Calu3 (cell line): ENCODE measurements at regions not wholly inside any gene's neighbourhood (a gene's known extent, or its start where the extent isn't known, plus 50 kb on each side); places are given as distances from the start of the nearest gene placed in this dataset.

Experiments used
- BruUV-seq: library from RNA; stranded (reverse); fragments of 400-500 nt; replicated peaks from 2 replicates; lab custom pipeline; 2021; lab: Mats Ljungman, UMichigan
- CTCF ChIA-PET: fragments of 300-600 bp; sonication (Branson Sonifier 250); formaldehyde crosslinking; loops from one replicate; lab custom pipeline; 2022; ENCODE audit warnings: antibody characterized with exemption; lab: Charles Lee
- DNase-seq: peaks from one replicate; pipeline ENCODE4 v3.0.0; 2022
- H3K27ac Mint-ChIP-seq: one replicate; pipeline ENCODE4 v1.8.0; 2022; ENCODE audit warnings: mixed read lengths; ENCODE audit not compliant: unreplicated experiment
- H3K27me3 Mint-ChIP-seq: one replicate; pipeline ENCODE4 v1.8.0; 2022; ENCODE audit warnings: mixed read lengths; ENCODE audit not compliant: unreplicated experiment
- H3K36me3 Mint-ChIP-seq: one replicate; pipeline ENCODE4 v1.8.0; 2022; ENCODE audit warnings: mild to moderate bottlenecking, moderate library complexity, mixed read lengths; ENCODE audit not compliant: insufficient read depth, unreplicated experiment
- H3K4me1 Mint-ChIP-seq: one replicate; pipeline ENCODE4 v1.8.0; 2022; ENCODE audit warnings: mild to moderate bottlenecking, low read depth, mixed read lengths; ENCODE audit not compliant: unreplicated experiment
- H3K4me3 Mint-ChIP-seq: one replicate; pipeline ENCODE4 v1.8.0; 2022; ENCODE audit warnings: mild to moderate bottlenecking, low read depth, moderate library complexity, mixed read lengths; ENCODE audit not compliant: unreplicated experiment
- H3K9me3 Mint-ChIP-seq: one replicate; pipeline ENCODE4 v1.8.0; 2022; ENCODE audit warnings: low read depth, mixed read lengths; ENCODE audit not compliant: unreplicated experiment
- CTCF ChIP-seq: fragments of 200-600 bp; IDR thresholded peaks from one replicate; pipeline ENCODE4 v1.8.0; 2022; ENCODE audit warnings: antibody characterized with exemption; ENCODE audit not compliant: unreplicated experiment
- intact Hi-C: fragments of 100-400 bp; cut with micrococcal nuclease; formaldehyde crosslinking; loops from one replicate; pipeline ENCODE4 v1.10.0; 2022; ENCODE audit not compliant: unreplicated experiment

DNA sequence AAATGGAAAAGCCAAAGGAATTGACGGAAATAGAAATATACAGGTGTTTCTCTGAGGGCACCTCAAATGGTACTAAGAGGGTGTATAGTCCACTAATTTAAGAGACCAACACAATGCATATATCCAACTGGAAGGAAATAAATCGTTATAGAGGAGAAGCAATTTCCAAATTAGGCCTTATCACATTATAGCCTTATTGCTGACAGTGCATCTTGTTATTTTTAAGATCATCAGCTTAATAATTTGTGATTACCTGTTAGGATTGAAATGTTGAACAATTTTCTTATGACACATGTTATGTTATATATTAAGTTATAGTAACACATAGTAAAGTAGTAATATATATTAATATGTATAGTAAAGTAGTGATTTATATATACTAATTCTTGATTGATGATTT is 915.7 kb upstream of the PCDH9 start:
- Mint-ChIP-seq H3K27me3 (no peaks in the 10 kb centered on the region), H3K36me3 (no peaks in the 10 kb centered on the region), H3K9me3 (no peaks in the 10 kb centered on the region), H3K27ac (no peak overlapping the region), H3K4me1 (no peaks in the 10 kb centered on the region), H3K4me3 (no peak overlapping the region)
- CTCF ChIA-PET = no interaction called here
- no peak for DNase-seq
- BruUV-seq = no TSS peak
- intact Hi-C loops = no loop called here
- no peak for TF ChIP-seq CTCF

GRCh38 chr13:68128297-68128915 is 898.3 kb upstream of the PCDH9 start:
- CTCF ChIA-PET = no interaction called here
- H3K9me3 Mint-ChIP-seq = no peaks in the 10 kb centered on the region
- H3K36me3 Mint-ChIP-seq = no peaks in the 10 kb centered on the region
- no peaks in the 10 kb centered on the region for H3K4me1 Mint-ChIP-seq
- no peak overlapping the region for H3K4me3 Mint-ChIP-seq
- BruUV-seq = no TSS peak
- no peak for TF ChIP-seq CTCF
- H3K27me3 Mint-ChIP-seq = no peaks in the 10 kb centered on the region
- intact Hi-C loops = no loop called here
- DNase-seq = no peak
- H3K27ac Mint-ChIP-seq = no peak overlapping the region

DNA sequence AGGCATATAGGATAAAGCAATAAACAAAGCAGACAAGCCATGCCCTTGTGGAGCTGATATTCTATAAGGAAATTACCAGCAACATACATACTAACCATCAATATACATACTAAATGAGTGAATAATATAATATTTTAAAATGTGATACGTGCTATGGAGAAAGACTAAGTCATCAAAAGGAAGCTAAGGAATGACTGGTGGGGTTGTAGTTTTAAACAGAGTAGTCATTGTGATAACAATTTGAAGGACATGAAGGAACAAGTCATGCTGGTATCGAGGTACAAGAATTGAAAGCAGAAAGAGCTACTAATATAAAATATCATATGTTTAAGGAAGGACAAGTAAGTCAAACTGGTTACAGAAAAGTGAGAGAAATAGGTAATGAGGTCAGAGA is 894.9 kb upstream of the PCDH9 start:
- TF ChIP-seq CTCF = no peak
- H3K36me3 Mint-ChIP-seq = no peaks in the 10 kb centered on the region
- no TSS peak for BruUV-seq
- H3K27me3 Mint-ChIP-seq = no peaks in the 10 kb centered on the region
- no peak overlapping the region for H3K4me3 Mint-ChIP-seq
- H3K27ac Mint-ChIP-seq = no peak overlapping the region
- CTCF ChIA-PET = no interaction called here
- intact Hi-C loops = no loop called here
- no peaks in the 10 kb centered on the region for H3K9me3 Mint-ChIP-seq
- H3K4me1 Mint-ChIP-seq = no peaks in the 10 kb centered on the region
- no peak for DNase-seq

GRCh38 chr13:68124437-68125086 is 894.4 kb upstream of the PCDH9 start:
- Mint-ChIP-seq H3K27me3 (no peaks in the 10 kb centered on the region), H3K4me3 (no peak overlapping the region), H3K27ac (no peak overlapping the region), H3K9me3 (no peaks in the 10 kb centered on the region), H3K4me1 (no peaks in the 10 kb centered on the region), H3K36me3 (no peaks in the 10 kb centered on the region)
- DNase-seq = no peak
- TF ChIP-seq CTCF = no peak
- intact Hi-C loops = no loop called here
- CTCF ChIA-PET = no interaction called here
- BruUV-seq = no TSS peak
